ES-I3 (cell line): ENCODE measurements at regions not wholly inside any gene's neighbourhood (a gene's known extent, or its start where the extent isn't known, plus 50 kb on each side); places are given as distances from the start of the nearest gene placed in this dataset.
"Not testable (repeated sequence)": the region's sequence is repeated elsewhere in the genome, so short reads cannot be mapped to it uniquely, and the experiment has no call there.

Source experiments
- H3K36me3 ChIP-seq: 2 replicates; pipeline ENCODE4 v1.6.1; 2013; ENCODE audit warnings: mild to moderate bottlenecking, low read length, control low read depth, moderate library complexity; ENCODE audit not compliant: insufficient read depth
- H3K4me1 ChIP-seq: 2 replicates; pipeline ENCODE4 v1.6.1; 2013; ENCODE audit warnings: mild to moderate bottlenecking, control low read depth, low read length; ENCODE audit not compliant: insufficient read depth
- H3K9ac ChIP-seq: 2 replicates; pipeline ENCODE4 v1.6.1; 2013; ENCODE audit warnings: low read depth, mild to moderate bottlenecking, low read length, moderate library complexity
- H3K9me3 ChIP-seq: 2 replicates; pipeline ENCODE4 v1.6.1; 2013; ENCODE audit warnings: mild to moderate bottlenecking, low read length, moderate library complexity; ENCODE audit not compliant: control insufficient read depth, insufficient read depth

DNA sequence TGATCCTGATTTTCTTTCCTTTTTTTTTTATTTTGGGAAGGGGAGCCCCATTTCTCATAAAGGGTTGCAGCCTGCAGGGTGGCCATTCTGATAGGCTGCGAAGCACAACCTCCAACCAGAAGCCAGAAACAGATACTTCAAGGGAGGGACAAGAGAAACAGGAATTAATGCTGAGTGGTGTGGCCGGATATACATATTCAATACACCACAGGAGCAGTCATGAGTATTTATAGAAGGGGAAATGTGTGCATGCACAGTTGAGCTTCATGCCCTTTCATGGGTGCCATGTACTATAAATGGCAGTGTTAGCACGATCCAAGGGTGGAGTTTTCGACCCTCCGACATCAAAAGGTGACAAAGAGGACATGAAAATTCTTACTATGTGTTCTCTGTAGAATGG lies 320.8 kb downstream of the CBLN1 start:
- no peaks in the 10 kb centered on the region for H3K36me3 ChIP-seq
- H3K9me3 ChIP-seq: no peaks in the 10 kb centered on the region
- no peak overlapping the region for H3K9ac ChIP-seq
- no peaks in the 10 kb centered on the region for H3K4me1 ChIP-seq

- Histone ChIP-seq H3K9me3 (no peaks in the 10 kb centered on the region), H3K4me1 (no peaks in the 10 kb centered on the region), H3K9ac (no peak overlapping the region), H3K36me3 (no peaks in the 10 kb centered on the region)
Observed at GRCh38 chr16:48959747-48960146, 321.9 kb downstream of the CBLN1 start.

GRCh38 chr16:48959204-48959603 lies 322.4 kb downstream of the CBLN1 start:
- Histone ChIP-seq H3K9me3 (no peaks in the 10 kb centered on the region), H3K36me3 (no peaks in the 10 kb centered on the region), H3K9ac (no peak overlapping the region), H3K4me1 (no peaks in the 10 kb centered on the region)

DNA sequence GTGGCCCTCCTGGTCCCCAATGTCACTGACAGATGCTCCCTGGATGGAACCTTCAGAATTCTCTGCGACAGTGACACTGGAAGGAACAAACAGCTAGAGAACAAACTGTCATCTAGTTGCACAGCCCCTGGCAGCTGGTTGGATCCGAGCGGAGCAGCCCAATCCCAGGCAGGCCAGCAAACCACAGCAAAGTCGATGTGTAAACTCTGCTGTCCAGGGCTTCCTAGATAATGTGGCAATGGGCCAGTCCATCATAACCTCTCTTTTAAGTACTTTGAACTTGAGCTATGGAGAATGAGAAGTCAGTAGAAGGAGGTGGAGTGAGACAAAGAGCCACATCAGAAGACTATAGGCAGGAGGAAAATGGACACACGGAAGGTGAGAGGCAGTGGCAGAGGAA lies 323.0 kb downstream of the CBLN1 start:
- H3K4me1 ChIP-seq: no peaks in the 10 kb centered on the region

GRCh38 chr16:48956620-48957019 lies 325.0 kb downstream of the CBLN1 start:
- H3K36me3 ChIP-seq: no peaks in the 10 kb centered on the region
- no peaks in the 10 kb centered on the region for H3K4me1 ChIP-seq
- no peak overlapping the region for H3K9ac ChIP-seq

More for the DNA sequence above, 323.0 kb downstream of the CBLN1 start:
- H3K36me3 ChIP-seq: no peaks in the 10 kb centered on the region
- no peaks in the 10 kb centered on the region for H3K9me3 ChIP-seq
- no peak overlapping the region for H3K9ac ChIP-seq

DNA sequence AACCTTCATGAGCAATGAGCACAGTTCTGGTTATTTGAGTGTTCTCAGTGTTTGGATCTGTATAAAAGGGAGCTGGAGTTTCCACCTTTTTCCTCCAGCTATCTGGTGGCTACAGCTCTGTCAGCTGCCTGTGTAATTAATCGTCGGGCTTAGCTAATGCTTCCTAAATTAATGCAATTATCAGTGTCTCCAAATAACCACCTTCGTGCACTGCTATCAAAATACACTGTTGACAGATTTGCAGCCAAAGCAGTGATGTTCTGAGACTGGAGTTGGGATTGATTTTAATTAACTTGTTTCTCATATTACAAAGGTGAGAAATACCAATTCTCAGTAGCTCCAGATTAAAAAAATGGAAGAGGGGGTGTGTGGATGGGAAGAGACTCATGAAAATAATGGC lies 325.8 kb downstream of the CBLN1 start:
- Histone ChIP-seq H3K36me3 (no peaks in the 10 kb centered on the region), H3K4me1 (no peaks in the 10 kb centered on the region), H3K9ac (no peak overlapping the region), H3K9me3 (no peaks in the 10 kb centered on the region)

More at GRCh38 chr16:48956620-48957019, 325.0 kb downstream of the CBLN1 start:
- no peaks in the 10 kb centered on the region for H3K9me3 ChIP-seq

GRCh38 chr16:48951621-48952125 lies 330.0 kb downstream of the CBLN1 start:
- not testable (repeated sequence) for H3K4me1 ChIP-seq, H3K36me3 ChIP-seq, H3K9ac ChIP-seq, H3K9me3 ChIP-seq

DNA sequence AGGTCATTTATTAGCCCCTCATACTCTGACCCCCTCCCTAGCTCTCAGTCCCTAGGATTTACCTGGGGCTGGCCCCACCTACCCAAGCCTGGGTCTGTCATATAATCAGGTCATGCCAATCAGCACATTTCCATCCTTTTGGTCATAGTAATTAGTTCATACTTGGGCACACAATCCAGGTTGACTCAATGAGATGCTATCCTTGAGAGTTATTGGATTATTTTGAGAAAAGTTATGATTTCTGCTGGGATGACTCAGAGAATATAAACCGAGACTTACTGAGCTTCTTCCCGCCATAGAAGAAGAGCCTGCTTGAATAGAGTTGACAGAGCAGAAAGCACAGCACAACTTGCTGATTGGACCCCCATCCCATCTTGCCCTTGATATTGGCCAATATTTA lies 331.5 kb downstream of the CBLN1 start:
- H3K9me3 ChIP-seq: no peaks in the 10 kb centered on the region; the same call in 1 of the 2 replicates
- H3K4me1 ChIP-seq: no peaks in the 10 kb centered on the region
- H3K36me3 ChIP-seq: no peaks in the 10 kb centered on the region
- H3K9ac ChIP-seq: no peak overlapping the region

DNA sequence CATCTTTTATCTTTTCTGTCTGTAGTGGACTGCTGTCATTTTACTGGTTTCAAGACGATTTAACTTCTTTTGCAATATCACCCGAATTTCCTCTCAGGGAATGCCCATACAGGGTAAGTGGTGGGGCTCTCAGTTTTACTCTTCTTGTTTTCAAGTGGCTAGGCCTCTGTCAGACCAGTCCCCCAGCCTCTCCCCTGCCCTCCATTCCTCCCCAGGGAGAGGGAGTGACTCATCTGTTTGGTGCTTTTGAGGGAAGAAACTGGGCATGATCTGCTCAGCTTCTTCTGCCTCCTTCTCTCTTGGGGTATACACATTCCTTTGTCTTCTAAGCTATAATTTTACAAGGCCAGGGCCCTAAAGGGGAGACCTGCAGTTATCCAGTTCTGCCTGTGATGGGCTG lies 332.0 kb downstream of the CBLN1 start:
- no peak overlapping the region for H3K9ac ChIP-seq
- no peaks in the 10 kb centered on the region for H3K4me1 ChIP-seq
- H3K36me3 ChIP-seq: no peaks in the 10 kb centered on the region
- no peaks in the 10 kb centered on the region; the same call in 1 of the 2 replicates for H3K9me3 ChIP-seq

- H3K9me3 ChIP-seq: no peaks in the 10 kb centered on the region; the same call in 1 of the 2 replicates
- no peaks in the 10 kb centered on the region for H3K4me1 ChIP-seq
- no peak overlapping the region for H3K9ac ChIP-seq
- no peaks in the 10 kb centered on the region for H3K36me3 ChIP-seq
Observed at GRCh38 chr16:48948911-48949310, 332.7 kb downstream of the CBLN1 start.

- H3K9me3 ChIP-seq: no peaks in the 10 kb centered on the region; the same call in 1 of the 2 replicates
- H3K4me1 ChIP-seq: no peaks in the 10 kb centered on the region
- no peak overlapping the region for H3K9ac ChIP-seq
- H3K36me3 ChIP-seq: no peaks in the 10 kb centered on the region
Observed at GRCh38 chr16:48947371-48947713, 334.3 kb downstream of the CBLN1 start.

DNA sequence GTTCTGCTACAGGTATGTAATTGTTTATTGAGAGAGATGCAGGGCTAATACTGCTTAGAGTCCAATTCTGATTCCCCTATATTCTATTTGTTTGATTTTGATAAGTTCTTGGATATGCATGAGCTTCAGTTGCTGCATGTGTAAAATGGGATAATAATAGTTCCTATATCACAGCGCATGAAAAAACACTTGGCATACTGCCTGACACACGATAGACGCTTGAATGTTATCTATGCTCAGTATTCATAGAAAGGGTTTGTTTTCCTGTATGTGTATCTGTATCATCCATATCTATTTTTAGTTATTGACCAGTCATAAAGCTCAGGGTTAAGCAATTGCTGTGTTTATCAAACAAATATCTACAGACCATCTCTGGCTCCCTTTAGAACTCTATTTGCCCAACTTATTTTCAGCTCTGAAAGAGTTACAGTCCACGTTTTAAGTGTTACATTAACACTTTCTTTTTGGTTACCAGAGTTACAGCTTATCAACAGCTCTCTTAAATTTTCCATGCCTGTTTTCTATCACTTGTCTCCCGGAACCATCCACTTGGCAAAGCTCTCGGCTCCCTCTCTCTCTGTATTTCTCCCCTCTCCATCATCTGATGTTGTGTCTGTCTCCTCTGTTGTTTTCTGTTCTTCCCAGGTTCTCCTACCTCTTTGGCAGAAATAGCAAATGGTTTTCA lies 334.8 kb downstream of the CBLN1 start:
- Histone ChIP-seq H3K4me1 (no peaks in the 10 kb centered on the region), H3K9ac (no peak overlapping the region), H3K36me3 (no peaks in the 10 kb centered on the region), H3K9me3 (no peaks in the 10 kb centered on the region; the same call in 1 of the 2 replicates)

GRCh38 chr16:48942996-48943395 lies 333.0 kb upstream of the N4BP1 start:
- no peak overlapping the region for H3K9ac ChIP-seq
- no peaks in the 10 kb centered on the region for H3K36me3 ChIP-seq
- H3K9me3 ChIP-seq: no peaks in the 10 kb centered on the region; the same call in 1 of the 2 replicates
- H3K4me1 ChIP-seq: no peaks in the 10 kb centered on the region

- Histone ChIP-seq H3K9me3 (no peaks in the 10 kb centered on the region), H3K9ac (no peak overlapping the region), H3K4me1 (no peaks in the 10 kb centered on the region), H3K36me3 (no peaks in the 10 kb centered on the region)
Observed at GRCh38 chr16:48936811-48937210, 326.8 kb upstream of the N4BP1 start.

DNA sequence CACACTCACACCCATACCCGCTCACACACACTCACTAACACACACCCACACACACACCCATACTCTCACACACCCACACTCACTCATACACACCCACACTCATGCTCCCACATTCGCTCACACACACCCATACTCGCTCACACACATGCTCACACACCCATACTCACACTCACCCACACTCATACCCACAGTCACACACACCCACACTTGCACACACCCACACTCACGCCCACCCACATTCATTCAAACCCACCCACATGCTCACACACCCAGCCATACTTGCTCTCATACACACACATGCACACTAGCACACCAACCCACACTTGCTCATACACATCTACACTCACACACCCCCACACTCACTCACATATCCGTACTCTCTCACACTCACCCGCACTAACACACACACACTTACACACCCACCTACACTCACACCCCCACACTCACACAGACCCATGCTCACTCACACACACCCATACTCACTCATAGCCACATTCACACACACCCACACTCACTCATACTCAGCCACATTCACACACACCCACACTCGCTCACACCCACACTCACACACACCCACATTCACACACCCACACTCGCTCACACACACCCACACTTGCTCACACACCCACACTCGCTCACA lies 322.4 kb upstream of the N4BP1 start:
- Histone ChIP-seq H3K4me1 (no peaks in the 10 kb centered on the region), H3K9me3 (no peaks in the 10 kb centered on the region), H3K9ac (no peak overlapping the region), H3K36me3 (no peaks in the 10 kb centered on the region)
